ENCODE measurements at regions not wholly inside any gene's neighbourhood (a gene's known extent, or its start where the extent isn't known, plus 50 kb on each side); places are given as distances from the start of the nearest gene placed in this dataset.
"Not testable (repeated sequence)": the region's sequence is repeated elsewhere in the genome, so short reads cannot be mapped to it uniquely, and the experiment has no call there.

DNA sequence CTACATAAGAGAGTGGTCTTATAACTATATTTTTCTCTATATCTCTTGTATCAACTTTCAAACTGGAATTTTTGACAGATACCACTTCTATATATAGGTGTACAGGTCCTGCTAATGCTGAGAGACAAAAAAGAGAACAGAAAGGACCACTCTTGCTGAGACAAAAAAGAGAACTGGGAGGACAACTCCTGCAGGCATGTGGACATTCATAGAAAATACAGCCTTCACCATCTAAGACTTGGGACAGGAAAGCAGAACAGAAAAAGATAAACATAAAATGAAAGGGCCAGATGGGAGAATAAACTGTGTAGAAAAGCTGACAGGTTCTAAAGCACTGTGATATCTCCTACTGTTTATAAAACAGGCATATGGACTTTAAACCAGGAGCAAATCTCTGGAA is 541.0 kb upstream of the ADGRB3 start:
- intact Hi-C loops (cut with DNase I): no loop called here
- no peak for DNase-seq (ENCODE audit: low spot score)

DNA sequence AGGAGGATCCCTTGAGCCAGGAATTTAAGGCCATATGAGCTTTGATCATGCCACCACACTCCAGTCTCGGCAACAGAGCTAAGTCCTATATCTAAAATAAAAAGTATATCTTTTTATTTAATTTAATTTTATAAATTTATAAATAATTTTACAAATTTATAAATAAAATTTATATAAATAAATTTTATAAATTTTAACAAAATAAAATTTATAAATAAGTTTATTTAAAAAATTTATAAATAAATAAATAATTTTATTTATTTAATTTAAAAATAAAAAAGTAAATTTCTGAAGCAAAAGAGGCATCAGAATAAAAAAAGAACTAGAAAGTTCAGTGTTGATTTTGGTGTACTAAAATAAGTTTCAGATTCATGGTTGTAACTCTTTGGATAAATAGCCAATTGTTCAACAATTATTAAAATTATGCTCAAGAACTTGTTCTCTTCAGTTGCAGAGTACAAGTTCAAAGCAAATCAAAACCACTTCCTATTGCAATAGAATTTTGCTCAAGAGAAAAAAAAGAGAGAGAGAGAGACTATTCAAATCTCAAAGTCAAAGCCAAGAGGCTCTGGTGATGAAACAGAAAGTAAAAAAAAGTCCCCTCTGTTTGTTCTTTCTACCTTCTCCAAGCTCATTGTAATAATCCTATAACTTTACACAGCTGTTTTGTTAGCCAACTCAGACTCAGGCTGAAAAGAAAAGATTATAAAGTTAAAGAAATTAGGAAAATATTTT is 547.5 kb upstream of the ADGRB3 start:
- intact Hi-C loops (cut with DNase I): no loop called here

DNA sequence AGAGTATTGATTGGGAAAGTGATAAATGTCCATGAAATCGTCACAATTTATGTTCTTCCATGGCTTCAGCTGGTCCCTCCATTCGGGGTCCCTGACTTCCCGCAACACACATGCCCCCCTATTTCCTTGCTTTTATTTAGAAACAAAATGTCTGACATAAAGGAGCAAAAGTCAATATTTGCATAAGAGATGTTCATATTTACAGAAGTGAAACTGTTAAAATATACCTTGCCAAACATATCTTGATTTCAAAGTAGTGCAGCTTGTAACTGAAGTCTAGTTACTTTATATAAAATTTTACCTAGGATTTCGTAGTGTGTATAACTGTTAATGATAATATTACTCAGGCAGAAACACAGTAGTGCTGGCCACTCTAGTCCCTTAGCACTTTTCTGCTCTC is 548.9 kb upstream of the ADGRB3 start:
- DNase-seq (ENCODE audit: low spot score): no peak
- intact Hi-C loops (cut with DNase I): no loop called here

More for the DNA sequence above, 547.5 kb upstream of the ADGRB3 start:
- DNase-seq (ENCODE audit: low spot score): no peak

DNA sequence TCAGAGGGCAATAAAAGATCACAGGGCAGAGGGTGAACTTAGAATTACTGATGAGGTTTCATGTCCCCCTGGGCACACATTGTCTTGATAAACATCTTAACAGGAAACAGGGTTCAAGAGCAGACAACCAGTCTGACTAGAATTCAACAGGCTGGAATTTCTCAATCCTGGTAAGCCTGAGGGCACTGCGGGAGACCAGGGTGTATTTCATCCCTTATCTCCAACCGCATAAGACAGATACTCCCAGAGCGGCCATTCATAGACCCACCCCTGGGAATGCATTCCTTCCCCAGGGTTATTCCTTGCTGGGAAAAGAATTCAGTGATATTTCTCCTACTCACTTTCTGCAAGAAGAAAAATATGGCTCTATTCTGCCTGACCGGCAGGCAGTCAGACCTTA is 549.5 kb upstream of the ADGRB3 start:
- DNase-seq (ENCODE audit: low spot score); intact Hi-C loops (cut with DNase I): not testable (repeated sequence)

DNA sequence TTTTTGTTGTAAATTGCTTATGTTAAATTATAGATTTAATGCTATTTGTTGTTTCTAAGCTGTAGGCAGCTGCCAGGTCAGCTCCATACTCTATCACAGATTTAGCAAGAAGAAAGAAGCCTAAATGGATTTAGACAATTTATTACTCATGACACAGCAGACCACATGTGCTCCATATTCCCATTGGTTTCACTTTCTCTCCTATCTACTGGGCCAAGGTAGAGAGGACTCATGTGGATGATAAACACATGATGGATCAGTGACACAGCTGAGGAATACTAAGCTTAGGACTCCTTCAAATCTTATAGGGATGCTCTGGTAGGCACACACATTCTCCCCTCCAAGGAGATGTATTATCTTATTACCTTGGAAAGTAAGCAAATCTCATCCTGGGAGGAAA is 553.0 kb upstream of the ADGRB3 start:
- intact Hi-C loops (cut with DNase I): no loop called here
- no peak for DNase-seq (ENCODE audit: low spot score)

DNA sequence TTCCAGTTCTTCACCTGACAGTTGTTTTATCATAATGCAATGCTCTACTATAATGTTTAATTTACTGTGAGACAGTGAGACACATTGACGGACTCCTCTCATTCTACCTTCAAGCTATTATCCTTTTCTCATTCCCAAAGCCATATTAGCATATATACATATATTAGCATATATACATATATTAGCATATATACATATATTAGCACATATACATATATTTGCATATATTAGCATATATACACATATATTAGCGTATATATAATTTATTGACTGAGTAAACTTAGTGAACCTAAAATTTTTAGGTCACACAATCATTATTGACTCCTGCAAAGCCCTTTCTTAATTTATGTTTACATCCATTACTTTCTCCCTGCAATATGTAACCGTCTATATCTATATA is 555.0 kb upstream of the ADGRB3 start:
- intact Hi-C loops (cut with DNase I): no loop called here
- no peak for DNase-seq (ENCODE audit: low spot score)

DNA sequence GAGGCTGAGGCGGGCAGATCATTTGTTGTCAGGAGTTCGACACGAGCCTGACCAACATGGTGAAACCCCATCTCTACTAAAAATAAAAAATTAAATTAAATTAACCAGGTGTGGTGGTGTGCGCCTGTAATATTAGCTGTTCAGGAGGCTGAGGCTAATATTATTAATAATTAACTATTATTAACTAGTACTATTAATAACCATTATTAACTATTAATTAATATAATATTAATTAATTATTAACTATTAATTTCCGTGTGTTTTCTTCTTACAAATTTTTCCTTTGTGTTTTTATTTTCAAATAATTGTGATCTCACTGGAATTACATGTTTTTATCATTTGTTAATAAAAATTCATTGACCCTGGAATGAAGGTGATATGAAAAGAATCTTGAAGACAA is 557.4 kb upstream of the ADGRB3 start:
- intact Hi-C loops (cut with DNase I): loop anchor here in 1 of 2 donors (5.0 kb wide), 1 partner anchor 680 kb away; no protein-coding TSS in a partner anchor
- DNase-seq (ENCODE audit: low spot score): no peak

DNA sequence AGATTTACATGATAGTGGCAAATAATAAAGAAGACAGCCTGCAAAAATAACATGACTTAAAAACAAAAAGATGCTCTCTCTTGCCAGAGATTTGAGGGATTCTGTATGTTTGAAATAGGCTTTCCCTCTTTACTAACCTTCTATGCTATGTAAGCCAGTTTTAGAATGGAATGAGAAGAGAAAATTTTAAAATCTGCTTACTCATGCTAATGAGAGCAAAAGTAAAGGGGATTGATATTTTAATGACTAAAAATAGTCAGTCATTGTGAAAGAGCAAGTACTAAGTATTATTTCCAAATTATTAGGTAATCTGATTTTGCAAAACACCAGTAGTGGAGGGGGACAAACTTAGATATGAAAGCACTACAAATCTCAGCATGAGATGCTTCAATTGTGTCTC is 563.3 kb upstream of the ADGRB3 start:
- no peak for DNase-seq (ENCODE audit: low spot score)
- intact Hi-C loops (cut with DNase I): no loop called here

DNA sequence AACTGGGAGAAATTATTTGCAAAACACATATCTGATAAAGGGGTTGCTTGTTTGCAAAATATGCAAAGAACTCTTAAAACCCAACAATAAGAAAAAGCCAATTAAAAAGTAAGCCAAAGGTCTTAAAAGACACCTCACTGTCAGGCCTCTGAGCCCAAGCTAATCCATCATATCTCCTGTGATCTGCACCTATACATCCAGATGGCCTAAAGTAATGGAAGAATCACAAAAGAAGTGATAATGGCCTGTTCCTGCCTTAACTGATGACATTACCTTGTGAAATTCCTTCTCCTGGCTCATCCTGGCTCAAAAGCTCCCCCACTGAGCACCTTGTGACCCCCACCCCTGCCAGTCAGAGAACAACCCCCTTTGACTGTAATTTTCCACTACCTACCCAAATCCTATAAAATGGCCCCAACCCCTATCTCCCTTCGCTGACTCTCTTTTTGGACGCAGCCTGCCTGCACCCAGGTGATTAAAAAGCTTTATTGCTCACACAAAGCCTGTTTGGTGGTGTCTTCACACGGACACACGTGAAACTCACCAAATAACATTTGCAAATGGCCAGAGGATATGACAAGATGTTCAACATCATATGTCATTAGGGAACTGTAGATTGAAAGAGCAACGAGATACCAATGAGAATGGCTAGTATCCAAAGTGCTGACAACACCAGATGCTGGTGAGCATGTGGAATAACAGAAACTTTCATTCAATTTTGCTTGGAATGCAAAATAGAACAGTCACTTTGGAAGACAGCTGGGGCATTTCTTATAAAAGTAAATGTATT is 565.0 kb upstream of the ADGRB3 start:
- intact Hi-C loops (cut with DNase I): no loop called here
- DNase-seq (ENCODE audit: low spot score): no peak

DNA sequence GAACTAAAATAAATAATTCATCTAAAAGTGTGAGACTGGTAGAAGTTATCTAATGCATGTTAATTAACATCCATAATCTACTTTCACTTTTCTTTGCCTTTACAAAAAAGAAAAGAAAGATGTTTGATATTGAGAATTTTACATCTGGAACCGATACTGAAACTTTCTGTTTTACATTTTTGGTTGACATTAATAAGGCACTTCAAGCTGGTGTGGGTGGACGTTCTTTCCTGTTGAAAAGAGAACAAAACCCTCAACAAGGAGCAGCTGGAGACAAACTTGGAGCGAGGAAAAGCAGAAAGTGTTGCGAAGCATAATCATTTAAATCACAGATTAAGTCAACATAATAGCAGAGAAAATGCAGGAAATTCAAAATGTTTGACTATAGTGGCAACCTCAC is 575.2 kb upstream of the ADGRB3 start:
- DNase-seq (ENCODE audit: low spot score): no peak
- intact Hi-C loops (cut with DNase I): no loop called here

DNA sequence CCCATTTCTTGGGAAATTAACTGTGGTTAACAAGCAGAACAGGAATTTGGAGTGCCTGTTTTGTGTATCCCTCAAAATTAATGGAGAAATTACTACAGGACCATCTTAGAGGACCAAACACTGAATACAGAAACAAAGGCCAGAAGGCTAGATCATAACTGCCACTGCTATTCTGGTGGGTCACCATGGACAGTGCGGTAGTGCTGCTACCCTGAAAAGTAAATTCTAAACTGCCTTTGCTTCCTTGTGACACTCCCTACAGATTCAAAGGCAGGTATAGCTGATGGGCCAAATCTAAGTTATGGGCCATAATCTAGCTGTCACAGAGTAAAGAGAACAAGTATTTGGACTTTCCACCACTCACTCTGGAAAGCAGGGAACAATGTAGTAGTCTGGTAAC is 575.8 kb upstream of the ADGRB3 start:
- intact Hi-C loops (cut with DNase I): no loop called here
- no peak for DNase-seq (ENCODE audit: low spot score)

DNA sequence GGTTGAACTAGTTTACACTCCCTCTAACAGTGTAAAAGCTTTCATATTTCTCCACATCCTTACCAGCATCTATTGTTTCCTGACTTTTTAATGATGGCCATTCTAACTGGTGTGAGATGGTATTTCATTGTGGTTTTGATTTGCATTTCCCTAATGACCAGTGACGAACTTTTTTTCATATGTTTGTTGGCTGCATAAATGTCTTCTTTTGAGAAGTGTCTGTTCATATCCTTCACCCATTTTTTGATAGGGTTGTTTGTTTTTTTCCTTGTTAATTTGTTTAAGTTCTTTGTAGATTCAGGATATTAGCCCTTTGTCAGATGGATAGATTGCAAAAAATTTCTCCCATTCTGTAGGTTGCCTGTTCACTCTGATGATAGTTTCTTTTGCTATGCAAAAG is 578.5 kb upstream of the ADGRB3 start:
- intact Hi-C loops (cut with DNase I): not testable (repeated sequence)

DNA sequence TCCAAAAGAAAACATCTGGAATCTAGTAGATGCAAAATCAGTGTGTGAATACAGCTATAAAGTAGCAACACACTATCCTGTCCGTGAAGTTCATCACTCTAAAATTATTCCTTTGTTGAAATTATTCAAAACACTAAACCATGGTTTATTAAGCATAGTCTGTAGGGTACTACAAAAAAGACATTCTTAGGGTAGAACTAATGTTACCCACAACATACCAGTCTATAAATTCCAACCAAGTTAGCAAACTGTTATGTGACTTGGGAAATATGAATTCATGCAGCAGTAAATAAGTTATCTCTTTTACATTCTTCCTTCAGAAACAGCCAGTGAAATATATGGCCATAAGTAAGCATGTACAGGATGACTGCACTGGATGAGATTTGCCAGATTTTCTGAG is 580.3 kb upstream of the ADGRB3 start:
- intact Hi-C loops (cut with DNase I): no loop called here

More for the DNA sequence above, 578.5 kb upstream of the ADGRB3 start:
- DNase-seq (ENCODE audit: low spot score): not testable (repeated sequence)

DNA sequence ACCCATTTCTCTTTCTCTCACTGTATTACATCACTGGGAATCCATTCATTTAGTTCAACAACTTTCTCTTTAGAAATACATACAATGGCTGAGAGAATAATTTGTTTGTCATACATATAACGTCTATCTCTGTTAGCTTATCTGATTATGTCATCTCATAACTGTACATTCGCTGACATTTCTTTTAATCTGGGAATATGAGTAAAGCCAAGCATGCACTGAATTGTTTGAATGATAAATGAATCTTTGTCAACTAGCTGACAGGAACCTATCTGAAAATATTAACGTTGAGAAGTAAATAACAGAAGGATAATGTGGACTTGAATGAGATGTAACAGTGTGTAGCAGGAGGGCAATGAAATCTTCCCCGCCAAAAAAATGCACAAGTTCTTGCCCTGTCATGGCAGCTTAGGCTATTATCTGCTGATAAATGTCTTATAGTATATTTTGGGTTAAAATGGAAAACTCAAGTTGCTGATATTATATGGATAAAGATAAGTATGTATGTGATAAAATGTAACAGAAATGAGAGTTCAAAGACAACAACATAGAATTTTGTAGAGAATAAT is 581.2 kb upstream of the ADGRB3 start:
- DNase-seq (ENCODE audit: low spot score): no peak
- intact Hi-C loops (cut with DNase I): no loop called here

More for the DNA sequence above, 580.3 kb upstream of the ADGRB3 start:
- DNase-seq (ENCODE audit: low spot score): no peak

DNA sequence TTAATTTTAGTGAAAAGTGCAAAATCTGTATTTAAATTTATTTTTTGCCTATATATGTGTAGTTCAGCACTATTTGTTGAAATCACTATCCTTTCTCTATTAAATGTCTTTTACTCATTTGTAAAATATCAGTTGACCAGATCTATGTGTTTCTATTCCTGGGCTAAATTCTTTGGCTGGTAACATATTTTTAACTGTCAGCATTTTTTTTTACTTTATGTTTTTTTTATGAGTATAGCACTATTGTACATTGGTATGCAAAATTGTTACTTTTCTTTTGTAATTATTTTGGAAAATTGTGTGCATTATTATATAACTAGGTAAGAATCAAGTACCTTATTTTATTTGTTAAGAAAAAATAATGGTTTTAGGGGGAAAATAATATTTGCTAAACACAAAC is 582.8 kb upstream of the ADGRB3 start:
- DNase-seq (ENCODE audit: low spot score): no peak
- intact Hi-C loops (cut with DNase I): no loop called here

DNA sequence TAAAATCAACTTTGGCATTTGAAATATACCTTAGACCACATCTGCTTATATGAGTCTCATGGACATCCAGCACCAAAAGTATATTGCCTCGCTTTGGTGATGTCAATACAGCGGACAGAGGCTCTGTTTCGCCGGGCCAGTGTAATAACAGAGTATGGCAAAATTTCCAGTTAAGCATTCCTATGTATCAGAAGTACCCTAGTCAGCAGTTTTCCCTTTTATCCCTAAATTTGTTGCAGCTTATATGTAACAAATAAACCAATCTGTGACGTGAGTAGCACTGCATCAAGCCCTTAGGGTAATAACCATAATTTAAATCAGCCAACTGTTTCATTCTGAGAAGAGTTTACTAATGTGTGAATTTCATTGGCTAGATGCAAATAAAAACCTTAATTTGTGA is 585.5 kb upstream of the ADGRB3 start:
- intact Hi-C loops (cut with DNase I): no loop called here
- DNase-seq (ENCODE audit: low spot score): no peak

DNA sequence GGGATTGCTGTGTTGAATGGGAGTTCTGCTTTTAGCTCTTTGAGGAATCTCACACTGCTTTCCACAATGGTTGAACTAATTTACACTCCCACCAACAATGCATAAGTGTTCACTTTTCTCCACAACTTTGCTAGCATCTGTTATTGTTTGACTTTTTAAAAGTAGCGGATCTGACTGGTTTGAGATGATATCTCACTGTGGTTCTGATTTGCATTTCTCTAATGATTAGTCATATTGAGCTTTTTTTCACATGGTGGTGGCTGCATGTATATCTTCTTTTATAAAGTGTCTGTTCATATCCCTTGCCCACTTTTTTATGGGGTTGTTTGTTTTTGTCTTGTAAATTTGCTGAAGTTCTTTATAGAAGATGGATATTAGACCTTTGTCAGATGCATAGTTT is 588.3 kb upstream of the ADGRB3 start:
- no peak for DNase-seq (ENCODE audit: low spot score)
- intact Hi-C loops (cut with DNase I): no loop called here

DNA sequence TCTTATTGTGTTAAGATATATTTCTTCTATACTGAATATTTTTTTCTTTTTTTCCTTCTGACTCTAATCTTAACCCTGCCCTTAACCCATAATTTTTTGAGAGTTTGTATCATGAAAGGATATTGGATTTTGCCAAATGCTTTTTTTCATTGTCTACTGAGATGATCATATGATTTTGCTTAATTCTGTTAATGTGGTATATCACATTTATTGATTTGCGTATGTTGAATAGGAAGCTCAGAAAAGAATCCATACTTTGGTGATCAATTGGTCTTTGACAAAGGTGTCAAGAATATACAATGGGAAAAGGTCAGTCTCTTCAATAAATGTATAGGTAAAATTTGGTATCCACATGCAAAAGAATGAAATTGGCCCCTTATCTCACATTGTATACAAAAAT is 588.8 kb upstream of the ADGRB3 start:
- DNase-seq (ENCODE audit: low spot score): no peak
- intact Hi-C loops (cut with DNase I): no loop called here

DNA sequence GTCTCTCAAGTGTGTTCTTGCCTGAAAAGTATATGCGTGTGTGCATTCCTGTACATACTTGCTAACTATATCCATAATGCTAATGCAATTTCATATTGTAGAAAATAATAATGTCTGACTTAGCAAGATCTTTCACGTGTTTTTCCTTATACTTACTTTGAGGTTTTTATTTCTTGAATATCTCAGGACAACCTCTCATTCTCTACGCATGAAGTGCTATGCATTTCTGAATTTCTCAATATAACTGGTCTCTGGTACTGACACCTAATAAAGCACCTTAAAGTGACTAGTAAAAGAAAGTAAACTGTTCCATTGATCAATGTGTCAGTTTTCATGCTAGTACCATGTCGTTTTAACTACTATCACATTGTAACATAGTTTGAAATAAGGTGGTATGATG is 589.9 kb upstream of the ADGRB3 start:
- intact Hi-C loops (cut with DNase I): no loop called here
- no peak for DNase-seq (ENCODE audit: low spot score)

DNA sequence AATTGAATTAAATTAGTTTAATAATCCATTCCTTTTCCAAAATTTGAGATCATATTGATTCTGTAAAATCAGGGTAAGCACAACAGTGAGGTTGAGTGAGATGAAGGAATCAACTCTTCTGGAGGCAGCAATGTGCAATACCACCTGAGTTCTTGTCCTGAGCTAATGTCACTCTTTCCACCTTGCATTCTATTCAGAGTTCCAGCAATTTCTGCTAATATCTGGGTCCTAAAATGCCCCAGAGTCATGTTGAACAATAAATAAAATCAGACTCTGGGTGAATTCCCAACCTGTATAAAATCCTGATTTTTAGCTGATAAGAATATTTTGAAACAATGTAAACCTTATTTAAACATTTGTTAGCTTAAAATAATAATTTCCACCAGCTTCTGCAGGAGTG is 590.8 kb upstream of the ADGRB3 start:
- intact Hi-C loops (cut with DNase I): no loop called here
- no peak for DNase-seq (ENCODE audit: low spot score)

DNA sequence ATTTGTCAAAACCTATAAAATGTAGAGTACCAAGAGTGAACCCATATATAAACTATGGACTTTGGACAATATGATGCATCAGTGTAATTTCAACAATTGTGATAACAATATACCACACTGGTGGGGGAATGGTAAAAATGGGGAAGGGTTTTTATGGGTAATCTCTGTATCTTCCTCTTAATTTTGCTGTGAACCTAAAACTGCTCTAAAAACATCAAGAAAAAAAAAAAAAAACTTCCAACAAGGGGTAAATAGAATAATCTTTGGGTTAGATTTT is 592.0 kb upstream of the ADGRB3 start:
- no peak for DNase-seq (ENCODE audit: low spot score)
- intact Hi-C loops (cut with DNase I): no loop called here
